K562 (cell line): ENCODE measurements at regions not wholly inside any gene's neighbourhood (a gene's known extent, or its start where the extent isn't known, plus 50 kb on each side); places are given as distances from the start of the nearest gene placed in this dataset.

Source experiments
- ATAC-seq: fragments of 200-7000 bp; cut with Tn5 transposase; 3 replicates; pipeline ENCODE4 v1.9.1; 2020; ENCODE audit warnings: moderate library complexity
- BruUV-seq: library from RNA; stranded (reverse); fragments of 400-500 nt; replicated peaks from 2 replicates; lab custom pipeline; 2021; lab: Mats Ljungman, UMichigan
- CTCF ChIA-PET: fragments of 300-600 bp; formaldehyde crosslinking; extraction: SDS; loops from one replicate; lab custom pipeline; 2021; ENCODE audit warnings: low intra/inter-chr PET ratio; lab: Yijun Ruan, JAX
- POLR2A ChIA-PET: fragments of 300-600, 350-650 bp; sonication (Branson Sonifier 250); formaldehyde crosslinking; extraction: SDS; loops from one replicate; lab custom pipeline; 2021; ENCODE audit warnings: antibody characterized with exemption, inconsistent platforms; lab: Yijun Ruan, JAX
- DNase-seq, 4 experiments: peaks; one replicate each; pipeline versions ENCODE4 v3.0.0 to v3.0.0-alpha.2; 2011 to 2018; ENCODE audit warnings: low spot score in 3 of 4, mixed read lengths in 3 of 4; ENCODE audit errors: extremely low read depth in 1 of 4
- FAIRE-seq: peaks from 2 replicates; lab custom pipeline; 2011; peaks lifted over from hg19 to GRCh38; lab: Jason Lieb, UNC
- H2AFZ ChIP-seq: 2 replicates; pipeline ENCODE4 v1.6.0; 2011; ENCODE audit warnings: low read depth, low read length, control low read depth, inconsistent platforms
- H3K27ac ChIP-seq: fragments of 200-600 bp; 3 replicates; pipeline ENCODE4 v1.8.0; 2011; ENCODE audit warnings: low read depth, mild to moderate bottlenecking, control low read depth, inconsistent platforms, low read length, moderate library complexity, mixed read lengths; ENCODE audit errors: extremely low read depth
- H3K27me3 ChIP-seq, 2 experiments: fragments of 300-600 bp in 1 of 2; 2 replicates in 1 of 2; 3 replicates in 1 of 2; pipeline versions ENCODE4 v1.6.0 to v1.8.0; 2011; ENCODE audit warnings: inconsistent platforms in 2 of 2, low read length in 2 of 2, mild to moderate bottlenecking in 1 of 2, mixed read lengths in 1 of 2, moderate library complexity in 1 of 2; ENCODE audit not compliant: control insufficient read depth in 2 of 2, insufficient read depth in 2 of 2
- H3K36me3 ChIP-seq: fragments of 300-600 bp; 3 replicates; pipeline ENCODE4 v1.8.0; 2011; ENCODE audit warnings: mild to moderate bottlenecking, low read length, inconsistent platforms; ENCODE audit not compliant: control insufficient read depth, insufficient read depth
- H3K4me1 ChIP-seq, 2 experiments: fragments of 200-600 bp in 1 of 2; replicated peaks in 1 of 2; 2 replicates in 1 of 2; 3 replicates in 1 of 2; pipeline versions ENCODE4 v1.5.1 to v1.8.0; 2011; ENCODE audit warnings: inconsistent platforms in 2 of 2, low read length in 2 of 2, mild to moderate bottlenecking in 1 of 2, mixed read lengths in 1 of 2, moderate library complexity in 1 of 2; ENCODE audit not compliant: control insufficient read depth in 2 of 2, insufficient read depth in 2 of 2
- H3K4me2 ChIP-seq: 2 replicates; pipeline ENCODE4 v1.6.1; 2011; ENCODE audit warnings: low read length, control low read depth, inconsistent platforms, mixed read lengths; ENCODE audit not compliant: insufficient read depth
- H3K4me3 ChIP-seq: fragments of 200-600 bp; sonication (generic), shearing (Covaris generic); 2 replicates; pipeline ENCODE4 v1.5.1; 2016; ENCODE audit warnings: control low read depth, inconsistent platforms
- H3K79me2 ChIP-seq: fragments of 200-600 bp; 3 replicates; pipeline ENCODE4 v1.8.0; 2011; ENCODE audit warnings: low read length, inconsistent platforms; ENCODE audit not compliant: control insufficient read depth, insufficient read depth
- H3K9ac ChIP-seq, 2 experiments: 2 replicates each; pipeline versions ENCODE4 v1.6.0 to v1.6.1; 2011; ENCODE audit warnings: low read depth in 2 of 2, low read length in 2 of 2, control low read depth in 1 of 2, inconsistent platforms in 1 of 2, mild to moderate bottlenecking in 1 of 2, mixed read lengths in 1 of 2; ENCODE audit not compliant: insufficient read depth in 1 of 2
- H3K9me1 ChIP-seq: one replicate; pipeline ENCODE4 v1.6.0; 2011; ENCODE audit warnings: inconsistent platforms, mild to moderate bottlenecking, low read length, moderate library complexity; ENCODE audit not compliant: control insufficient read depth, insufficient read depth
- H3K9me3 ChIP-seq: replicated peaks from 2 replicates; pipeline ENCODE4 v1.5.1; 2011; ENCODE audit warnings: low read depth, low read length, inconsistent platforms; ENCODE audit not compliant: control insufficient read depth, insufficient read depth
- H4K20me1 ChIP-seq: replicated peaks from 2 replicates; pipeline ENCODE4 v1.6.1; 2011; ENCODE audit warnings: low read length, inconsistent platforms, mixed read lengths; ENCODE audit not compliant: control insufficient read depth, insufficient read depth
- HDGF ChIP-seq: fragments of 450-650 bp; IDR thresholded peaks from 2 replicates; pipeline ENCODE4 v1.6.1; 2016
- LCOR ChIP-seq: sonication (generic); formaldehyde crosslinking; IDR thresholded peaks from 2 replicates; pipeline ENCODE4 v1.8.0; 2022; ENCODE audit warnings: mild to moderate bottlenecking, missing genetic modification reagents
- MEIS2 ChIP-seq: fragments of 450-650 bp; IDR thresholded peaks from 2 replicates; pipeline ENCODE4 v1.6.1; 2014; ENCODE audit warnings: mild to moderate bottlenecking; ENCODE audit not compliant: partially characterized antibody
- NR2F6 ChIP-seq: fragments of 450-650 bp; formaldehyde crosslinking; IDR thresholded peaks from 2 replicates; pipeline ENCODE4 v1.4.0; 2020; ENCODE audit warnings: mild to moderate bottlenecking
- ZBTB17 ChIP-seq: fragments of 450-650 bp; formaldehyde crosslinking; IDR thresholded peaks from 2 replicates; pipeline ENCODE4 v1.4.0; 2020; ENCODE audit warnings: mild to moderate bottlenecking
- ZFP30 ChIP-seq: fragments of 250-450 bp; sonication (Bioruptor Pico); IDR thresholded peaks from 2 replicates; pipeline ENCODE4 v1.8.0; 2022; ENCODE audit warnings: moderate library complexity, mild to moderate bottlenecking, inconsistent platforms, borderline replicate concordance
- ZNF3 ChIP-seq: fragments of 250-450 bp; sonication (Bioruptor Pico); IDR thresholded peaks from 2 replicates; pipeline ENCODE4 v1.5.0; 2021; ENCODE audit warnings: mild to moderate bottlenecking, moderate library complexity
- WGBS: fragments of 100-300 bp; shearing (Covaris generic); methylation state at CpG from one replicate; pipeline ENCODE4 v1.1.6; 2016; ENCODE audit warnings: low coverage, mixed read lengths; ENCODE audit not compliant: insufficient coverage; ENCODE audit errors: missing lambda C conversion rate; 5-methylcytosine and 5-hydroxymethylcytosine counted together
- in situ Hi-C: fragments of 300-500 bp; cut with MboI; formaldehyde crosslinking; loops from 4 replicates; pipeline ENCODE4 v1.15.0; 2018; ENCODE audit warnings: inconsistent platforms, mixed read lengths
- intact Hi-C: fragments of 100-400 bp; cut with micrococcal nuclease; formaldehyde crosslinking; loops from 2 replicates; pipeline ENCODE4 v1.14.2; 2022
- TF ChIP-seq, protein P1 (sequence below): fragments of 250-450 bp; sonication (Bioruptor Pico); IDR thresholded peaks from 2 replicates; pipeline ENCODE4 v1.4.0; 2020; ENCODE audit warnings: mild to moderate bottlenecking, moderate library complexity, borderline replicate concordance

DNA sequence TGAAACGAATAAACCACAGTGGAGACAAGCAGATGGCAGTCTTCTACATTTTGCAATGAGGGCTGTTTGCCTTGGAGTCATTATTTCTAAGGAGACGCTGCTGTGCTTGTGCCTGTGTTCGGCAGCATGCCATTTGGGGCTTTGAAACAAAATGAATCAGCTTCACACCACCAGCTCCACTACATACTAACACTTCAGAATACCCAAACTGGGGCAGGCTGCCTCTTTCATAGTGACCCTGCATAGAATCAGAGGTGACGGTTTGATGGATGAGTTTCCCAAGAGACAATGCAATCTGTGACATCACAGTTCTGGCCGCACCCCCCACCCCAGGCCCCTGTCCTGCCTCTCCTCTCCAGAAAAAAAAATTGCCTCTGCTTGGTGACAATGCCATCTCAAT lies 57.1 kb upstream of the MID1 start:
- no peaks in the 10 kb centered on the region for H4K20me1 ChIP-seq
- H3K9ac ChIP-seq, result no peak overlapping the region
- no peak overlapping the region for H2AFZ ChIP-seq
- TF ChIP-seq ZBTB17 (CRISPR knock-in tag) (no peak), LCOR (CRISPR knock-in tag) (no peak), ZFP30 (CRISPR knock-in tag) (no peak), NR2F6 (CRISPR knock-in tag) (no peak), MEIS2 (no peak), ZNF3 (CRISPR knock-in tag) (no peak), HDGF (no peak)
- TF ChIP-seq, protein P1, sequence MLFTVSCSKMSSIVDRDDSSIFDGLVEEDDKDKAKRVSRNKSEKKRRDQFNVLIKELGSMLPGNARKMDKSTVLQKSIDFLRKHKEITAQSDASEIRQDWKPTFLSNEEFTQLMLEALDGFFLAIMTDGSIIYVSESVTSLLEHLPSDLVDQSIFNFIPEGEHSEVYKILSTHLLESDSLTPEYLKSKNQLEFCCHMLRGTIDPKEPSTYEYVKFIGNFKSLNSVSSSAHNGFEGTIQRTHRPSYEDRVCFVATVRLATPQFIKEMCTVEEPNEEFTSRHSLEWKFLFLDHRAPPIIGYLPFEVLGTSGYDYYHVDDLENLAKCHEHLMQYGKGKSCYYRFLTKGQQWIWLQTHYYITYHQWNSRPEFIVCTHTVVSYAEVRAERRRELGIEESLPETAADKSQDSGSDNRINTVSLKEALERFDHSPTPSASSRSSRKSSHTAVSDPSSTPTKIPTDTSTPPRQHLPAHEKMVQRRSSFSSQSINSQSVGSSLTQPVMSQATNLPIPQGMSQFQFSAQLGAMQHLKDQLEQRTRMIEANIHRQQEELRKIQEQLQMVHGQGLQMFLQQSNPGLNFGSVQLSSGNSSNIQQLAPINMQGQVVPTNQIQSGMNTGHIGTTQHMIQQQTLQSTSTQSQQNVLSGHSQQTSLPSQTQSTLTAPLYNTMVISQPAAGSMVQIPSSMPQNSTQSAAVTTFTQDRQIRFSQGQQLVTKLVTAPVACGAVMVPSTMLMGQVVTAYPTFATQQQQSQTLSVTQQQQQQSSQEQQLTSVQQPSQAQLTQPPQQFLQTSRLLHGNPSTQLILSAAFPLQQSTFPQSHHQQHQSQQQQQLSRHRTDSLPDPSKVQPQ (CRISPR knock-in tag), result no peak
- in situ Hi-C loops (no loop called here), intact Hi-C loops (no loop called here)
- H3K79me2 ChIP-seq, result no peaks in the 10 kb centered on the region
- H3K9me1 ChIP-seq, result no peaks in the 10 kb centered on the region
- no peak overlapping the region for H3K27ac ChIP-seq
- POLR2A ChIA-PET, result no interaction called here
- no peaks in the 10 kb centered on the region for H3K27me3 ChIP-seq
- CTCF ChIA-PET, result no interaction called here
- BruUV-seq, result no TSS peak
- FAIRE-seq, result no peak
- no peaks in the 10 kb centered on the region for H3K36me3 ChIP-seq
- DNase-seq, result no peak
- WGBS, result 0% methylated on average over 4 of the region's 5 CpGs
- H3K4me1 ChIP-seq, result no peaks in the 10 kb centered on the region
- no peaks in the 10 kb centered on the region for H3K9me3 ChIP-seq
- no peak for ATAC-seq
- H3K4me3 ChIP-seq, result no peak overlapping the region
- no peak overlapping the region for H3K4me2 ChIP-seq
